RCC 7860 (cell line): ENCODE measurements at regions not wholly inside any gene's neighbourhood (a gene's known extent, or its start where the extent isn't known, plus 50 kb on each side); places are given as distances from the start of the nearest gene placed in this dataset.

Source experiments
- DNase-seq: peaks from one replicate; pipeline ENCODE4 v3.0.0-alpha.2; 2015; ENCODE audit warnings: low spot score
- FAIRE-seq: peaks from 2 replicates; lab custom pipeline; 2012; peaks lifted over from hg19 to GRCh38; lab: Jason Lieb, UNC

GRCh38 chr5:89769975-89770374, 639.6 kb downstream of the CETN3 start:
- DNase-seq (peak; percentile 4), FAIRE-seq (no peak)

- DNase-seq (no peak), FAIRE-seq (no peak)
These were observed 649.8 kb downstream of the CETN3 start for GRCh38 chr5:89759802-89760201.

DNA sequence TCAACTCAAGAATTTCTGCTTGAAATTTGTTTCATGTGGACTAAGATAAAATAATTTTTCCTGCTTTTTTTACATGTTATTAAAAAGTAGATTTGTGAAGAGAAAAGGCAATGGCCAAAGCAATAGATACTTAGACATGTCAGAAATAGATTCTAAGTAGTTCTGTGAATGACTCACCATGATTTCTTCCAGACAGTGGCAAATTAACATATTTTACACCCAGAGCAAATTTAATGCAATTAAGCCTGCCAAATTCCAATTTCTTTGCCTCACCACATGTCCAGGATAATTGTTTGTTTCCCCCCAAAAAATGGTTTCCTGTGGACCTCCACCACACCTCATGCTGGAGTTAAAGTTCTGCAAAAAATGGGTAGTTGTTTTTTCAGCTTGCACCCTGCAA, 651.4 kb downstream of the CETN3 start:
- FAIRE-seq (no peak), DNase-seq (no peak)

DNA sequence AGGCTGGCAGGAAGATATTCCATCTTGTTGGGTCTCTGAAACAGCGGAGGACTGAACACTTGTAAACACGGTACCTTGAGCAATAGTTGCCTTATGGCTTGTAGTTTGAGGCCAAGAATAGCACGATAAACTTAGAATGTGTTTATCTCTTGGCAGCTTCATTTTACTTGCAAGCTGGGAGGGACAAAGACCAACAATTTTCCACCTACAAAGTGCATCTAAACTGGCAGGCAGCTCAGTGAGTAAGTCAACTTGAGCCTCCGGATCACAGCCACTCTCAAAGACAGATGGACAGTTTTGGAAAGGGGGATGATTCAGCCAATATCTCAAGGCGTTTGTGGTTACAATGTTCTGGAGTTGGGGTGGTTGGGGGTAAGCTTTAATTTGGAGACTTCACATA, 652.6 kb downstream of the CETN3 start:
- DNase-seq (no peak), FAIRE-seq (no peak)

DNA sequence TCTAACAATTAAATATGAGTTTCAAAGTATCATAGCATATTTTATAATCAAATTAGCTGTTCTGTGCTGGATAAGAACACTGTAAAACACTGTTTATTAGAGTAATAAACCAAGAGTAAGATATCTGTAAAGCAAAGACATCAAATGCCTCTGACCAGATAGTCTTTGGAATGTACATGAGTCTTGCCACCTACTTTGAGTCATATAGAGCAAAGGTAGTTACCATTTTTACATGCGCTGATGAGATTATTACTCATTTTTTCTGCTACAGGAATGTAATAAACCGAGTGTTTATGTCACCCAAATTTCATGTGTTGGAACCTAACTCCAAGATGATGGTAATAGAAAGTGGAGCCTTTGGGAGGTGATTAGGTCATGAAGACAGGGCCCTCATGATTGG, 654.5 kb downstream of the CETN3 start:
- DNase-seq (no peak), FAIRE-seq (no peak)

DNA sequence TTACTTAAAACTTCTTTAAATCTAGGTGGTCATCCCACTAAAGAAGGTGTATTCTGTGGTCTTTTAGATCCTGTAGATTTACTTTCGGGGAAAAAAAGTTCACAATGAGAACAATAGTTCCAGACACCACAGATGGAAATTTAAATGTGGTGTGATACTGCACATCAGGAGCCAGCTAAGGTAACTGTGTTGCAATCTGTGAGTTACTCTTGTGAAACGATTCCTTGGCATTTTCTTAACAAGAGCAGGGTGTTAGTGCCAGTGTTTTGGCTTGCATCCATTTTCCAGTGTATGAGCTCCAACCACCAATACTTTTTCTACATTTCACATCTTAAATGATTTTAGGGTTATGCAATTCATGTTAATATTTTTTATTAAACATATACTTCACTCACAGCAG, 674.5 kb downstream of the CETN3 start:
- DNase-seq, result no peak
- FAIRE-seq, result no peak

DNA sequence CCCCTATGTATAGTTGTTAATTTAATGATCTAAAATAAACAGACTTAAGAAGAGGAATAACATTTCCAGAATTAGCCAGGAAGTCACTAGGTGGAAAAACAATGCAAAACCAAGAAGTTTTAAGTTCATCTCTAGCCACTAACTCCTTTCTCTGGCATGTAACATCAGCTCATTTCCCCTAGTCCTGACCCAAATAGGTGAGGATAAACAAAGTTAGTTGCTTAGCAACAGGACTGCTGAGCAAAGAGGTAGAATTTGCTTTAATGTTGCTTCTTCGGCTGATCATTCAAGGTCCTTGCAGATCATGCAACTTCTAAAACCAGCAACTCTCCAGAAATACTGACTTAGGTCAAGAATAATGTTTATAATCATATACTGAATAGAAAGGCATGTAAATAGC, 675.8 kb downstream of the CETN3 start:
- FAIRE-seq, result no peak
- no peak for DNase-seq

DNA sequence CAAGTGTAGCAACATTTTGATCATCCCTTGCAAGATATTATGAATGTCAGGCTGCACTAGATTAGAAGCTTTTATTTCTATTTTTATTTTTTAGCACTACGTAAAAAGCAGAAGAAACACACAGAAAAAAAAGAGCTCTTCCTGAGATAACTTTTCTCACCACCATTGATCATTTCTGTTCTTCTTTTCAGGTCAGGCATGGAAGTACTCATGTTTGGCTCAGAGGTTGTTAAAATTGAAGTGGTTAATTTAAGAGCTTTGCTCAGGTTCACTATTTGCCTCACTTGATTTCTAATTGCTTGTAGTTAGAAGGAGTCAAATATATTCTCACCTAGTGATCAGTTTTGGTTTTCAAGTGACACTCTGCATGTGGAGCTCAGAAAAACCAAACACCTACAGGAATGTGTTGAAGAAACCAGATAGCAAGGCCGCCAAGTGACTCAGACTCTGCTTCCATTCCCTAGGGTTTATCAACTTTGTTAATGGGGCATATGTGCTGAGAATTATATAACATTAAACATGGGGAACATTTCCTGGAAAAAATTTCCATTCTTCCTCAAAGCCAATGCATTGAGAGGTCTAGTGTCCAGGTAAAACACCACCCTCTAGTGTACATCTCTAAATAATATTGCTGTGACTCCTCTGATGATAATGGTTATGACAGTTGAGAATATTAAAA, 679.8 kb downstream of the CETN3 start:
- no peak for DNase-seq
- FAIRE-seq, result no peak

DNA sequence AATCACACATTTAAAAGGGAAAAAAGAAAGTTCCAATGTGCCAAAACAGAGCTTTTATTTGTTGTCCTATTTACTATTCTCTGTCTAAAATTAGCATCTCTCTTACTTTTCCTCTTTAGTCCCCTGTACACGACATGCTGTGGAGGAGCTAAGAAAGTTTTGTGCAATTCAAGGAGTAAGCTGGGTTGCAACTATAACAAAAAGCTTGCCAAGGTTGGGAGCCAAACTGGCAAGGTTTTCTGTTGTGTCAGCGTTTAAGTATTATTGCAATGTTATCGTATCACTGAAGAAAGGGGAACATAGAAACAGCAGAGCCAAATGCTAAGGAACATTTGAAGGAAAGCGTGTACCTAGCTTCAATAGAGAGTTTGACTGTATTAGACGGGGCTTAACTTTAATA, 680.8 kb downstream of the CETN3 start:
- no peak for DNase-seq
- no peak for FAIRE-seq

DNA sequence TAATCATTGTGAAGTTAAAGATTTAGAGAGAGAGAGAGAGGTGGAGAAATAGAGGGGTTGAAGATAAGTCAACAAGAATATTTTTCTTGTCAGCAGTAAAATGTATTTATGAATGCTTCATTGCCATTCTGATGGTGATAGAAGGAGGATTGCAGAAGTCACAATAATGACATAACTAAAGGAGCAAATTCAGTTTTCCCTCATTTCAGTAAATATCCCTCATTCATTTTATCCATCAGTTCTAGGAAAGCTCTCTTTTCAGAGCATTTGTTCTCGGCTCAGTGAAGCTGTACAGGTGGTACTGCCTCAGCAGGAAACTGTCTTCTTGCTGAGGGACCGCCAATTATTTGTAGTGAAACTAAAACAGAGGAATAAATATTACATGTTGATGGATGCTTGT, 681.4 kb downstream of the CETN3 start:
- FAIRE-seq (no peak), DNase-seq (no peak)

- DNase-seq, result no peak
- FAIRE-seq, result no peak
These were observed 685.0 kb downstream of the CETN3 start for GRCh38 chr5:89724379-89725095.

GRCh38 chr5:89723907-89724306, 685.6 kb downstream of the CETN3 start:
- FAIRE-seq, result no peak

DNA sequence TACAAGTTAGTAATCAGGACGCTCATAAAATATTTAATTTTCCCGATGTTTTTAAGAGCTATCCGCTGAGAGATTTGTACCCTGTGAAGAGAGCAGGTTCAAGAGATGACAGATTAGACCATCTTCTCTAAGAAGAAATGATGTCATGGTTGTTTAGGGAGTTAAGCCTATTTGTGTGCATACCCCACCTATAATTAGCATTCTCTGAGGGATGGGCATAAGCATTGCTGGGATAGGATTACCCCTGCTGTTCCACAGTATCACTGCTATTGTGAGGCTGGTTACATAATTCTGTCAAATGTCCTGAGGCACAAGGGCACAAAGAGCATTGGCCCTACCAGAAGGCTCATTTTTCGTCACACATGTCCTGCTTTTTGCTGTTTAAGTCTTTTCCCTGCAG, 687.0 kb downstream of the CETN3 start:
- FAIRE-seq (no peak), DNase-seq (no peak)

More at GRCh38 chr5:89723907-89724306, 685.6 kb downstream of the CETN3 start:
- DNase-seq, result no peak

GRCh38 chr5:89721931-89722330, 687.6 kb downstream of the CETN3 start:
- no peak for FAIRE-seq

DNA sequence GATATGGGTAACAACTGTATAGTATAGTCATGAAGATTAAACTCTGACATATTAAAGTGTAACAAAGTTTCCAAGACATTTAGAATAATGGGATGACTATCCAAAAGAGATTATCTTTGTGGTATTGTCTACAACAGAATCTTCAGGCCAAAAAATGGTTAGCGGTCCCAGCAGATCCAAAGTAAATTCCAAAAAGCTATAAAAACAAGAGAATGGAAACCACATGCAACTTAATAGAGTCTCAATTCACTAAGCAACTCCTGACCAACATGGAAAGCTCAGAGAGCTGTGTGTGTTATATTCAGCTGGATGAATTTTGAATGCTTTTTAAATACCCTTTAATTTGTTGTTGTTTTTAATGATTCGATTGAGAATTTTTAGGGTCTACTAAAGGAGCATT, 688.2 kb downstream of the CETN3 start:
- FAIRE-seq (no peak), DNase-seq (no peak)

More at GRCh38 chr5:89721931-89722330, 687.6 kb downstream of the CETN3 start:
- no peak for DNase-seq

DNA sequence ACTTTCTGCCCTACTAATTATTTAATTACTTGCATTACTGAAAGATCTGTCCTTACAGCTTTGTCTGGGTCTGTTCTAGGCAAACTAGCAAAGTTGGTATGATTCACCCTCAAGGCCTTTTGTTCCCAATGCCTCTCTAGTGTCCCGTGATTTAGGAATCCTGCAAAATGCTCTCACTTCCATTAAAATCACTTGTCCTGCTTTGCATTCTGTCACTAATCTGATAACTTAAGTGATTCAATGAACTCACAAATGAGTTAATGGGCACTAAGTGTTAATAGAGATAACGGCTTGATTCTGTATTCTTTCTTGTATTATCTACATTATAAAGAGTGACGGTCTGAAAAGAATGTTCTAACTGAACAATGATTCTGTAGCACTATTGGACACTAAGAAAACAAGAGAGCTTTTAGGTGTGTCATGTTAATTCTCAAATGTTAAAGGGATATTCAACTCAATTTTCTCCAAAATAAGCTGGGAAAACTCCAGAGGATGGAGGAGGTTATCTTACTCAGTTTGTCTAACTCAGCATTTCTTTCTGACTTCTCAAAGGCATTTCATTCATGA, 697.3 kb downstream of the CETN3 start:
- no peak for FAIRE-seq
- DNase-seq, result no peak

GRCh38 chr5:89711526-89711925, 698.0 kb downstream of the CETN3 start:
- DNase-seq, result no peak
- FAIRE-seq, result no peak

DNA sequence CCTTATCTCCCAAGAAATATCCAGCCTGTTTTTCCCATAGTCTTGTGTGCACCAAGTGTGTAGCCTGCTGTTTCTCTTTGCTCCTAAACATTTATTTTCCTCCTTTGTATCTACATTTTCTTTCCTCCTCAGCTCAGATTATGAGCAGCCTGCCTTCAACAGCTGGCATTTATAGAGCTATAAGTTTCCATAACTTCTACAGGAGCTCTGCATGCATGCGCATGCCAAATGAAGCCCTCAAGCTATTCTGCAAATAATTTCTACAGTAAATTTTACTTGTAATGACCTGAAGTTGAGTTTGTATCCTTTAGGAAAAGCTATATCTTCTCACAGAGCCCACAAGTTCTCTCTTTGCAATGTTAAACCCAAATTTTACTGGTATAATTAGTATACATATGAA, 699.5 kb downstream of the CETN3 start:
- FAIRE-seq (no peak), DNase-seq (no peak)

- FAIRE-seq (no peak), DNase-seq (no peak)
These were observed 701.7 kb downstream of the CETN3 start for GRCh38 chr5:89707891-89708290.

- no peak for DNase-seq
- no peak for FAIRE-seq
These were observed 702.8 kb downstream of the CETN3 start for GRCh38 chr5:89706731-89707130.

DNA sequence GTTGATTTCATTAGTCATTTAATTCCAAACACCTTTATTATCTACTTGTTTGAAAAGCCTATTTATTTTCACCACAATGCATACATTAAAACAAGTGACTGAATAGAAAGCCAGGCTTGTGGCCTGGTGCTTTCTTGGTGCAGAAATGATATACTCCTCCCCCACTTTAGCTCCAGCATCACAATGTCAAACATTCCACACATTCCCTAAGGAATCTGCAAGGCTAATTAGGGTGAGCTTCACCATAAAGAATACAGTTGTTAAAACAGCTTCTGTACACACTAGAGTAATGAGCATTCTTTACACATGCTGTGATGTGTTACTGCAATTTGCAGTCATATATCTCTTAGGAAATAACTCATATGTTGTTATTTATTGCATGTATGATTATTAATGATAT, 705.7 kb downstream of the CETN3 start:
- DNase-seq (no peak), FAIRE-seq (no peak)

DNA sequence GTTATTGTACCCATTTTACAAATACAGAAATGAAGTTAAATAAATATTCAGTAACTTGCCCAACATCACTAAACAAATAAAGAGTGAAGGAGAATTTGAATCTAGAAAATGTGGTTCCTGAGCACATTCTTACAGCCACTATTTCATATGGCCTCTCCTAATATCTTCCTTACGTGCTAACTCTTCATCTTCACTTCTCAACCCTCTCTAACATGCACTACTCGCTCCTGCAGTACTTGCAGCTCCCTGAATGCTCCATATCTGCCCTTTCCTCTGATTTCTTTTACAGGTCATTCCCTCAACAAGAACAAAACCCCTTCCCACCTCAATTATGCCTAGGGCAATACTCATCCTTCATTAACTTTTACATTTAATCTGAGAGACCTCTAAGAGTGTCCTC, 711.5 kb downstream of the CETN3 start:
- DNase-seq (no peak), FAIRE-seq (no peak)
